IPS-20b (cell line): ENCODE measurements at regions not wholly inside any gene's neighbourhood (a gene's known extent, or its start where the extent isn't known, plus 50 kb on each side); places are given as distances from the start of the nearest gene placed in this dataset.

ENCODE experiments used
- H3K27ac ChIP-seq: one replicate; pipeline ENCODE4 v1.5.1; 2013; ENCODE audit warnings: low read length
- H3K27me3 ChIP-seq: 2 replicates; pipeline ENCODE4 v1.6.1; 2013; ENCODE audit warnings: mild to moderate bottlenecking, low read length, inconsistent platforms; ENCODE audit not compliant: insufficient read depth
- H3K36me3 ChIP-seq: 2 replicates; pipeline ENCODE4 v1.6.1; 2013; ENCODE audit warnings: low read depth, mild to moderate bottlenecking, inconsistent platforms, low read length, moderate library complexity; ENCODE audit not compliant: insufficient read depth
- H3K4me1 ChIP-seq: 2 replicates; pipeline ENCODE4 v1.6.1; 2013; ENCODE audit warnings: mild to moderate bottlenecking, control low read depth, inconsistent platforms, low read length, moderate library complexity; ENCODE audit not compliant: insufficient read depth
- H3K4me3 ChIP-seq: 2 replicates; pipeline ENCODE4 v1.5.1; 2013; ENCODE audit warnings: mild to moderate bottlenecking, low read length, inconsistent platforms
- H3K9ac ChIP-seq: 2 replicates; pipeline ENCODE4 v1.6.1; 2013; ENCODE audit warnings: low read depth, mild to moderate bottlenecking, inconsistent platforms, low read length, moderate library complexity
- H3K9me3 ChIP-seq: 2 replicates; pipeline ENCODE4 v1.6.1; 2013; ENCODE audit warnings: mild to moderate bottlenecking, low read depth, low read length, inconsistent platforms; ENCODE audit not compliant: insufficient read depth

DNA sequence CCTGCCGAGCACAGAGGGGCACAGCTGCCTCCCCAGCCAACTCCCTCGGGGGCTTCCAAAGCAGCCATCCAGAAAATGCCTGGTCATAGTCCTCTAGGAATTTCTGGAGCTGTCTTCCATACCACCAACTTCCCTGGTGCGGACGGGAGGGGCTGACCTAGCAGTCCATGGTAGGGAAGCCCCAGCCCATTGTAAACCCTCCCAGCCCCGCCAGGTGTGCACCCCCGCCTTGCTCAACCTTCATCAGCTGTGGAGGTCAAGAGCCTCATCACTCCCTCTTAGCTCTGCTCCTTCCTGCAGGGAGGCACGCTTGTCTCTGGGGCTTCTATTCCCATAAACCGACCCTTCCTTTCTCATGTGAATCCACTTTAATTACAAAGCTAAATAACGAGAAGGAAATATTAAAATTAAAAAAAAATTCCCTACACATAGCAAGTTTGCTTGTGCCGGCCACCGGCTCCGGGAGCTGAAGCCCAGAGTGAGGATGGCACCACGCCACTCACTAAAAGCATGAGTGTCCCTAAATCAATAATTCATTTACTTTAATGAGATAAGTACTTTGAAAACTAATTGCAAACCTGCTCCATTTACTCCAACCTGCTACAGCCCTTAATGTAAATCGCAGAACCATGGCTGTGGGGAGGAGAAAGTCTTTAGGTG, 181.4 kb downstream of the ENGASE start:
- no peak overlapping the region for H3K4me3 ChIP-seq
- no peaks in the 10 kb centered on the region for H3K27me3 ChIP-seq
- H3K4me1 ChIP-seq: no peaks in the 10 kb centered on the region
- H3K27ac ChIP-seq: no peak overlapping the region
- no peaks in the 10 kb centered on the region for H3K9me3 ChIP-seq
- H3K9ac ChIP-seq: no peak overlapping the region
- no peaks in the 10 kb centered on the region for H3K36me3 ChIP-seq

GRCh38 chr17:79255456-79255855, 180.8 kb downstream of the ENGASE start:
- Histone ChIP-seq H3K4me3 (no peak overlapping the region), H3K9ac (no peak overlapping the region), H3K36me3 (no peaks in the 10 kb centered on the region), H3K4me1 (no peaks in the 10 kb centered on the region), H3K9me3 (no peaks in the 10 kb centered on the region), H3K27me3 (no peaks in the 10 kb centered on the region), H3K27ac (no peak overlapping the region)

- H3K27ac ChIP-seq: no peak overlapping the region
- no peaks in the 10 kb centered on the region for H3K27me3 ChIP-seq
- no peaks in the 10 kb centered on the region for H3K9me3 ChIP-seq
- no peak overlapping the region for H3K9ac ChIP-seq
- H3K36me3 ChIP-seq: no peaks in the 10 kb centered on the region
- no peaks in the 10 kb centered on the region for H3K4me1 ChIP-seq
- no peak overlapping the region for H3K4me3 ChIP-seq
Measured at GRCh38 chr17:79255046-79255445, 180.4 kb downstream of the ENGASE start.

DNA sequence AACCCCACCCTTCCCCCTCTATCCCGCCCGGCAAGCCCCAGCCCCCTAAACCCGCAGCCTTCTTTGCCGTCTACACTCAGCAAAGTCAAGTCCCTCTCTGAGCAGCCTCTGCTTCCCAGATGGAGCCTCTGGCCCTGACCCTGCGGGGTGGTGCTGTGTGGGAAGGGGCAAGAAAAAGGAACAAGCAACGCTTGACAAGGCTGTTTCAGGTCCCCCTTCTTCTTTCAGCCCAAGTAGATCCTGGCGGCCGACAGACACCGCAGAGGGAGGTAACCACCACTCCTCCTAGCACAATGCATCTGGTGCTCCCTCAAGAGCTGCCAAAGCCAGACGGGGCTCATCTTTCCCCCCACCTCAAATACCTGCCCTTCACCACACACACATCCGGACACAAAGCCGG, 178.3 kb downstream of the ENGASE start:
- Histone ChIP-seq H3K27me3 (peaks cover 3% of the 10 kb centered on the region; the same call in 1 of the 2 replicates), H3K9me3 (no peaks in the 10 kb centered on the region), H3K9ac (no peak overlapping the region), H3K27ac (no peak overlapping the region), H3K4me1 (no peaks in the 10 kb centered on the region), H3K36me3 (no peaks in the 10 kb centered on the region), H3K4me3 (no peak overlapping the region)

GRCh38 chr17:79251824-79252223, 177.2 kb downstream of the ENGASE start:
- H3K9me3 ChIP-seq: no peaks in the 10 kb centered on the region
- H3K36me3 ChIP-seq: no peaks in the 10 kb centered on the region
- no peak overlapping the region for H3K9ac ChIP-seq
- H3K27ac ChIP-seq: no peak overlapping the region
- H3K4me3 ChIP-seq: no peak overlapping the region
- H3K4me1 ChIP-seq: no peaks in the 10 kb centered on the region
- H3K27me3 ChIP-seq: peaks cover 3% of the 10 kb centered on the region; the same call in 1 of the 2 replicates

DNA sequence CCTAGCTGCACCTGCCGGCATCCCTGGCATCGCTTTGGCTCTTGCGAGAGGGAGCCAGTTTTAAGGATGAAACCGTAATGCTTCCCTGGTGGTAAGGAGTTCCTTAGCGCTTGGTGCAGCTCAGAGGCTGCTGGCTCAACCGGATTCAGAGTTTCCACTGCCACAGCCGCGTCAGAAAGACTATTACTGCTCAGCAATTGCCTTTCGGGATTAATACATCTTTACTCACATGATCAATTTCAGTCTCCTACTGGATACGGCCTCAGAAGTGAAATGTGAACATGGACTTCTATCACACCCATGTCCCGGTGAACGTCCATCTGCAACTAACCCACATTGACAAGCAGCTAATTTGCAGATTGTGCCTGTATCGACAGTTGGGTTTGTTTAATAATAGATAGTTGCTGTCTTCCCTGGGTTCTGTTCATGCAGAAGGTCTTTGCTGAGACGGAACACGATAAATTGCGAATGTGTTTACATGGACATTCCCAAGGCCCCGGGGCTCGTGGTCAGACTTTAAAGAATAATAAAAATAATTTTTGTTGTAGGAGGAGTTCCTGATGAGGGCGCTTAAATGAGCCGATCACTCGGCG, 175.4 kb downstream of the ENGASE start:
- Histone ChIP-seq H3K27me3 (peaks cover 3% of the 10 kb centered on the region; the same call in 1 of the 2 replicates), H3K9ac (no peak overlapping the region), H3K36me3 (no peaks in the 10 kb centered on the region), H3K4me3 (no peak overlapping the region), H3K9me3 (no peaks in the 10 kb centered on the region), H3K27ac (no peak overlapping the region), H3K4me1 (no peaks in the 10 kb centered on the region)

- Histone ChIP-seq H3K27me3 (peaks cover 3% of the 10 kb centered on the region; the same call in 1 of the 2 replicates), H3K9ac (no peak overlapping the region), H3K36me3 (no peaks in the 10 kb centered on the region), H3K4me3 (no peak overlapping the region), H3K9me3 (no peaks in the 10 kb centered on the region), H3K4me1 (no peaks in the 10 kb centered on the region), H3K27ac (no peak overlapping the region)
Measured at GRCh38 chr17:79248843-79249493, 174.3 kb downstream of the ENGASE start.

- H3K4me3 ChIP-seq: no peak overlapping the region
- H3K9me3 ChIP-seq: no peaks in the 10 kb centered on the region
- peaks cover 3% of the 10 kb centered on the region; the same call in 1 of the 2 replicates for H3K27me3 ChIP-seq
- H3K9ac ChIP-seq: no peak overlapping the region
- H3K36me3 ChIP-seq: no peaks in the 10 kb centered on the region
- no peaks in the 10 kb centered on the region for H3K4me1 ChIP-seq
- no peak overlapping the region for H3K27ac ChIP-seq
Measured at GRCh38 chr17:79246225-79247190, 171.9 kb downstream of the ENGASE start.

GRCh38 chr17:79244665-79245064, 170.0 kb downstream of the ENGASE start:
- H3K9me3 ChIP-seq: no peaks in the 10 kb centered on the region
- no peak overlapping the region for H3K9ac ChIP-seq
- H3K27ac ChIP-seq: no peak overlapping the region
- H3K27me3 ChIP-seq: peaks cover under 1% of the 10 kb centered on the region; the same call in 1 of the 2 replicates
- no peak overlapping the region for H3K4me3 ChIP-seq
- no peaks in the 10 kb centered on the region for H3K36me3 ChIP-seq
- H3K4me1 ChIP-seq: no peaks in the 10 kb centered on the region

GRCh38 chr17:79243996-79244395, 169.4 kb downstream of the ENGASE start:
- Histone ChIP-seq H3K27ac (no peak overlapping the region), H3K27me3 (no peaks in the 10 kb centered on the region), H3K4me3 (no peak overlapping the region), H3K9me3 (no peaks in the 10 kb centered on the region), H3K36me3 (no peaks in the 10 kb centered on the region), H3K4me1 (no peaks in the 10 kb centered on the region), H3K9ac (no peak overlapping the region)

- Histone ChIP-seq H3K27ac (no peak overlapping the region), H3K27me3 (no peaks in the 10 kb centered on the region)
Measured at GRCh38 chr17:79243603-79243990, 169.0 kb downstream of the ENGASE start.

More at GRCh38 chr17:79243603-79243990, 169.0 kb downstream of the ENGASE start:
- Histone ChIP-seq H3K4me1 (no peaks in the 10 kb centered on the region), H3K4me3 (no peak overlapping the region), H3K9me3 (no peaks in the 10 kb centered on the region), H3K9ac (no peak overlapping the region), H3K36me3 (no peaks in the 10 kb centered on the region)
